ENCODE measurements at regions not wholly inside any gene's neighbourhood (a gene's known extent, or its start where the extent isn't known, plus 50 kb on each side); places are given as distances from the start of the nearest gene placed in this dataset.

GRCh38 chr1:192522673-192523072 lies 52.9 kb upstream of the RGS1 start:
- DNase-seq (ENCODE audit: low read depth in 2 of 2): no peak

- DNase-seq (ENCODE audit: low read depth in 2 of 2): no peak
These were observed 51.4 kb upstream of the RGS1 start for GRCh38 chr1:192524223-192524622.
